CD8-positive, alpha-beta memory T cell (primary cell): ENCODE measurements at regions not wholly inside any gene's neighbourhood (a gene's known extent, or its start where the extent isn't known, plus 50 kb on each side); places are given as distances from the start of the nearest gene placed in this dataset.

Source experiments
- CTCF ChIA-PET: fragments of 350-600 bp; sonication (Branson Sonifier 250); formaldehyde crosslinking; loops from one replicate; lab custom pipeline; 2021; ENCODE audit warnings: antibody characterized with exemption; lab: Charles Lee
- POLR2A ChIA-PET: fragments of 350-600 bp; sonication (Branson Sonifier 250); formaldehyde crosslinking; loops from one replicate; lab custom pipeline; 2021; ENCODE audit warnings: antibody characterized with exemption; lab: Charles Lee
- DNase-seq, 5 donors: peaks; one replicate each; pipeline versions ENCODE4 v3.0.0 to v3.0.0-alpha.2; 2020 to 2022; ENCODE audit warnings: mixed read lengths in 1 of 5
- H3K27ac ChIP-seq: one replicate; pipeline ENCODE4 v1.7.0; 2013; ENCODE audit warnings: low read depth, mild to moderate bottlenecking, low read length, moderate library complexity
- H3K27me3 ChIP-seq: 2 replicates; pipeline ENCODE4 v1.7.0; 2013; ENCODE audit warnings: low read length, mild to moderate bottlenecking; ENCODE audit not compliant: insufficient read depth, poor library complexity, severe bottlenecking
- H3K36me3 ChIP-seq: 2 replicates; pipeline ENCODE4 v1.7.0; 2013; ENCODE audit warnings: mild to moderate bottlenecking, low read length, moderate library complexity; ENCODE audit not compliant: insufficient read depth
- H3K4me1 ChIP-seq: 2 replicates; pipeline ENCODE4 v1.7.0; 2013; ENCODE audit warnings: mild to moderate bottlenecking, low read length, moderate library complexity; ENCODE audit not compliant: insufficient read depth
- H3K4me3 ChIP-seq: 2 replicates; pipeline ENCODE4 v1.7.0; 2013; ENCODE audit warnings: mild to moderate bottlenecking, low read length
- H3K9me3 ChIP-seq: 2 replicates; pipeline ENCODE4 v1.7.0; 2013; ENCODE audit warnings: mild to moderate bottlenecking, low read length
- H3K27ac Mint-ChIP-seq, 8 donors: one replicate each; pipeline ENCODE4 v1.8.0; 2020 to 2021; ENCODE audit warnings: mixed read lengths in 8 of 8, mild to moderate bottlenecking in 6 of 8, inconsistent platforms in 3 of 8, moderate library complexity in 3 of 8
- H3K27me3 Mint-ChIP-seq, 2 donors: one replicate each; pipeline ENCODE4 v1.8.0; 2020 to 2021; ENCODE audit warnings: mixed read lengths in 2 of 2, mild to moderate bottlenecking in 1 of 2, moderate library complexity in 1 of 2
- H3K36me3 Mint-ChIP-seq, 3 donors: one replicate each; pipeline ENCODE4 v1.8.0; 2020 to 2021; ENCODE audit warnings: mixed read lengths in 3 of 3, inconsistent platforms in 1 of 3, mild to moderate bottlenecking in 1 of 3
- H3K4me1 Mint-ChIP-seq, 3 donors: one replicate each; pipeline ENCODE4 v1.8.0; 2020 to 2021; ENCODE audit warnings: mixed read lengths in 3 of 3, inconsistent platforms in 1 of 3, mild to moderate bottlenecking in 1 of 3
- H3K4me3 Mint-ChIP-seq, 7 donors: one replicate each; pipeline ENCODE4 v1.8.0; 2020 to 2021; ENCODE audit warnings: mixed read lengths in 7 of 7, mild to moderate bottlenecking in 6 of 7, moderate library complexity in 4 of 7, inconsistent platforms in 2 of 7
- H3K9me3 Mint-ChIP-seq, 5 donors: one replicate each; pipeline ENCODE4 v1.8.0; 2020 to 2022; ENCODE audit warnings: mixed read lengths in 5 of 5, mild to moderate bottlenecking in 3 of 5, moderate library complexity in 2 of 5, inconsistent platforms in 1 of 5

DNA sequence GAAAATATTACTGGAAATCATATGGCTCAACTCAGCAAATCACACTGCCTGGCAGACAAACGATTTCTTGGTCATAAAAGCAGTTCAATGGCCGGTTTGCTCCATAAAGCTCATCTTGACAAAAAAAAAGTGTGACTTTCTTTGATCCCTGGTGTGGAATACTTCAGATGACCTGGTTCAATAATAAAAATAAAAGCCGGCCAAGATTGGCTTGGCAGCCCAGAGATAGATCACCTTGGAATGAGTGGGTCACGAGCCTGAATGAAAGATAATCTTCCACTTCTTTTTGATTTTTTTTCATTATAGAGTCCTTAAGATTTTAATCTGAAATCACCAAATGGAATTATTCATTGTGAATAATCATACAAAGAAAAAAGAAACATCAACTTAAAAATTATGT, 445.3 kb upstream of the CITED2 start:
- Mint-ChIP-seq H3K9me3 (no peaks in the 10 kb centered on the region), H3K27ac (no peak overlapping the region), H3K36me3 (no peaks in the 10 kb centered on the region), H3K4me1 (no peaks in the 10 kb centered on the region), H3K27me3 (peaks cover 2 to 24% of the 10 kb centered on the region in 2 donors), H3K4me3 (no peak overlapping the region)
- Histone ChIP-seq H3K9me3 (no peaks in the 10 kb centered on the region), H3K36me3 (no peaks in the 10 kb centered on the region), H3K27me3 (no peaks in the 10 kb centered on the region), H3K27ac (no peak overlapping the region), H3K4me3 (no peak overlapping the region), H3K4me1 (no peaks in the 10 kb centered on the region)
- no peak for DNase-seq
- CTCF ChIA-PET, result no interaction called here
- POLR2A ChIA-PET, result no interaction called here

DNA sequence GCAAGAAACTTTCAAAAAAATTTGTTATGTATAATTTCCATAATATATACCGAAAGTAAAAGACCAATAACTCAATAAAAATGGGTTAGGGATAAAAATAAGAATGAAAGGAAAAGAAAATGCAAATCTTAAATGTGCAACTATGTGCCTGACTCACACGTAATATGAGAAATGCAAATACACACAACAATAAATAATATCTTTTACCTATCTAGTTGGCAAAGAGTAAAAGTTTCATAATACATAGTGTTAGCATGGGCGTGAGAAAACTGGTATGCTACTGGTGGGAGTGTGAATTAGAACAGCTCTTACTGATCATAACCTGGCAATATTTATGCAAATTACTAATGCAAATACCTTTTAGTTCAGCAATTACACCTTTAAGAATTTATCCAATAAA, 438.5 kb upstream of the CITED2 start:
- DNase-seq, result no peak
- H3K36me3 ChIP-seq, result no peaks in the 10 kb centered on the region
- H3K9me3 Mint-ChIP-seq, result no peaks in the 10 kb centered on the region
- no peaks in the 10 kb centered on the region for H3K36me3 Mint-ChIP-seq
- peaks cover 2 to 20% of the 10 kb centered on the region in 2 donors for H3K27me3 Mint-ChIP-seq
- H3K27ac Mint-ChIP-seq, result no peak overlapping the region
- H3K4me3 ChIP-seq, result no peak overlapping the region
- no peak overlapping the region for H3K4me3 Mint-ChIP-seq
- no peaks in the 10 kb centered on the region for H3K9me3 ChIP-seq
- H3K4me1 Mint-ChIP-seq, result no peaks in the 10 kb centered on the region
- H3K4me1 ChIP-seq, result no peaks in the 10 kb centered on the region
- ChIA-PET CTCF (no interaction called here), POLR2A (no interaction called here)
- H3K27ac ChIP-seq, result no peak overlapping the region
- H3K27me3 ChIP-seq, result no peaks in the 10 kb centered on the region

DNA sequence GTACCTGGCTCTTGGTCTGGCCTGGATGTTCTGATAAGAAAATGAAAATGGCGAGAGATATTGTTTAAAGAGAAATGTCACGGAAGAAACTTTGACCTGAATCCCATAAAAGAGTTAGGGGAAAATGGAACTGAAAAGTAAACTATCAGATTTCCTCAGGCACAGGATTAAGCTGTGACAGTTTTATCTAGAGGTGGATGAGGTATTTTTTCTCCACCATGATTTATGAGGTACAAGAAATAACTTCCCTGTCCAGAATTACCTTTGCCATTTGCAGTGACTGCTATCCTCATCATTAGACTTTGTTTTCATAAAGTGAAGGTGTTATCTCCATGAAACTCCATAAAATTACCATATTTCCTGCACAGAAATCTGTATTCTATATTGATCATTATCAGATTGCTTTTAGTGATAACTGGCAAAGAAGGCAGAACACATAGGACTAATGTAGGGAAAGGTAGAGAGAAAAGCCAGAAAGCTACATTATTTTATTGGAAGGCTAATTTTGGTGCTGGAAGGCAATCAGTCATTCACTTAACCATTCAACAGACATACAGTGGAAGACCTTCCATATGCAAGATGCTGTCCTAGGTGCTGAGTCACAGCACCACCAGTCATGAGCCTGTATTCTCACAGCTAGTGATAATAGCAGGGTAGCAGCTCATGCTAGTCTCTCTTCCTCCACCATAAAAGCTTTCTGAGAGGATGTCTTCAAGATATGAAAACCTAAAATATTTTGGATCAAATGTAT, 427.3 kb upstream of the CITED2 start:
- POLR2A ChIA-PET, result interaction anchor here (0.6 kb wide), 1 partner anchor 510 kb away, joined by 3 read pairs; the partner anchor contains the start of gene TXLNB
- peaks cover 0 to 5% (median 1%) of the 10 kb centered on the region in 3 donors for H3K36me3 Mint-ChIP-seq
- CTCF ChIA-PET, result no interaction called here

DNA sequence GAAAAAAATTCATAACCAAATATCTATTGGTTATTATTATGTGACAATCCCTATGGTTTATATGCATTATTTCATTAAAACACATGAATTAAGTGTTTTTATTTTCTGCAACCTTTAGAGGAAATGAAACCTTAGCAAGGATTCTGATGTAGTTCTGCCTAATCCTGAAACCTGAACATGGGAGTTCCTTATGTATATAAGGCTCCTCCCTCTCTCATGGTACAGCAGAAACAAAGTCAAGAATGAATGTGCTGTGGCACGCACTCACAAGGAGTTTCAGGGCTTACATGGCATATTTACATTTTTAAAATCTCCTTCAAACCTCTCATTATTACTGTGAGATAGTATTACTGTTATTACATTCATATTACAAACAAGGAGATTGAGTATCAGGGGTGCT, 426.4 kb upstream of the CITED2 start:
- DNase-seq, result no peak
- ChIA-PET CTCF (no interaction called here), POLR2A (no interaction called here)
- Histone ChIP-seq H3K4me3 (no peak overlapping the region), H3K36me3 (no peaks in the 10 kb centered on the region), H3K9me3 (no peaks in the 10 kb centered on the region), H3K27me3 (no peaks in the 10 kb centered on the region), H3K4me1 (no peaks in the 10 kb centered on the region), H3K27ac (no peak overlapping the region)
- Mint-ChIP-seq H3K27ac (no peak overlapping the region), H3K27me3 (peaks cover 0 to 18% of the 10 kb centered on the region in 2 donors), H3K36me3 (peaks cover 0 to 1% (median 0%) of the 10 kb centered on the region in 3 donors), H3K4me1 (no peaks in the 10 kb centered on the region), H3K4me3 (no peak overlapping the region), H3K9me3 (no peaks in the 10 kb centered on the region)

More for the DNA sequence above, 427.3 kb upstream of the CITED2 start:
- Histone ChIP-seq H3K4me1 (no peaks in the 10 kb centered on the region), H3K27ac (no peak overlapping the region), H3K4me3 (no peak overlapping the region), H3K36me3 (no peaks in the 10 kb centered on the region), H3K9me3 (no peaks in the 10 kb centered on the region), H3K27me3 (no peaks in the 10 kb centered on the region)
- H3K27ac Mint-ChIP-seq, result no peak overlapping the region
- DNase-seq, result no peak
- no peaks in the 10 kb centered on the region for H3K4me1 Mint-ChIP-seq
- peaks cover 1 to 15% of the 10 kb centered on the region in 2 donors for H3K27me3 Mint-ChIP-seq
- no peak overlapping the region for H3K4me3 Mint-ChIP-seq
- H3K9me3 Mint-ChIP-seq, result no peaks in the 10 kb centered on the region

DNA sequence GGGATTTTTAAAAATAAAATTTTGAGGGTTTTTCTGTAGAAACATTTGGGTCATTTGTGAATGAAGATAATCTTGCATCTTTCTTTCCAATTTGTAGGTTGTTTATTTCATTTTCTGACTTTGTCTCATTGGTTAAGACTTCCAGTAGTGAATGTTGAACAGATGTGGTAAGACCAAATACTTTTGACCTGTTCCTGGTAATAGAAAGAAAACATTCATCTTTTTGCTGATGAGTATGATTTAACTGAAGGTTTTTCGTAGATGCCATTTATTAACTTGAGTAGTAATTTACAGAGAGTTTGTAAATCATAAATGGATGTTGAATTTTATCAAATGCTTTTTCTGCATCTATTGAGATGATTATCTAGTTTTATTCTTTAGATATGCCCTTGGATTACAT, 416.1 kb upstream of the CITED2 start:
- no peak overlapping the region for H3K27ac ChIP-seq
- H3K9me3 ChIP-seq, result no peaks in the 10 kb centered on the region
- H3K27me3 Mint-ChIP-seq, result peaks cover 0 to 7% of the 10 kb centered on the region in 2 donors
- no peak overlapping the region for H3K27ac Mint-ChIP-seq
- H3K4me1 ChIP-seq, result no peaks in the 10 kb centered on the region
- H3K36me3 Mint-ChIP-seq, result peaks cover 0 to 6% (median 0%) of the 10 kb centered on the region in 3 donors
- no peaks in the 10 kb centered on the region for H3K4me1 Mint-ChIP-seq
- no peaks in the 10 kb centered on the region for H3K36me3 ChIP-seq
- H3K4me3 ChIP-seq, result no peak overlapping the region
- POLR2A ChIA-PET, result no interaction called here
- no peak overlapping the region for H3K4me3 Mint-ChIP-seq
- H3K27me3 ChIP-seq, result no peaks in the 10 kb centered on the region
- CTCF ChIA-PET, result no interaction called here
- no peak for DNase-seq
- H3K9me3 Mint-ChIP-seq, result peaks cover 0 to 16% (median 3%) of the 10 kb centered on the region in 5 donors

DNA sequence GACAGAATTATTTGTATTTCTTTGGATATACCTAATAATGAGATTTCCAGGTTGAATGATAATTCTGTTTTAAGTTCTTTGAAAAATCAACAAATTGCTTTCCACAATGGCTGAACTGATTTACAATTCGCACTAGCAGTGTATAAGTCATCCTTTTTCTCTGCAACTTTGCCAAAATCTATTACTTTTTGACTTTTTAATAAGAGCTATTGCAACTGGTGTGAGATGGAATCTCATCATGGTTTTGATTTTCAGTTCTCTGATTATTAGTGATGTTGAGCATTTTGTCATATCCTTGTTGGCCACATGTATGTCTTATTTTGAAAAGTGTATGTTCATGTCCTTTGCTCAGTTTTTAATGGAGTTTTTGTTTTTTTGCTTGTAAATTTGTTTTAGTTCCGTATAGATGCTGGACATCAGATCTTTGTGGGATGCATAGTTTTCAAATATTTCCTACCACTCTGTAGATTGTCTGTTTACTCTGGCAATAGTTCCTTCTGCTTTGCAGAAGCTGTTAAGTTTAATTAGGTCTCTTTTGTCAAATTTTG, 409.8 kb upstream of the CITED2 start:
- no peak overlapping the region for H3K27ac ChIP-seq
- no peaks in the 10 kb centered on the region for H3K36me3 ChIP-seq
- Mint-ChIP-seq H3K4me1 (no peaks in the 10 kb centered on the region), H3K4me3 (no peak overlapping the region), H3K27me3 (peaks cover 0 to 7% of the 10 kb centered on the region in 2 donors), H3K9me3 (peaks cover 0 to 26% (median 0%) of the 10 kb centered on the region in 5 donors), H3K27ac (no peak overlapping the region), H3K36me3 (peaks cover 0 to 10% (median 0%) of the 10 kb centered on the region in 3 donors)
- no peaks in the 10 kb centered on the region for H3K4me1 ChIP-seq
- H3K9me3 ChIP-seq, result no peaks in the 10 kb centered on the region
- no peak for DNase-seq
- no peak overlapping the region for H3K4me3 ChIP-seq
- POLR2A ChIA-PET, result no interaction called here
- CTCF ChIA-PET, result no interaction called here
- no peaks in the 10 kb centered on the region for H3K27me3 ChIP-seq

DNA sequence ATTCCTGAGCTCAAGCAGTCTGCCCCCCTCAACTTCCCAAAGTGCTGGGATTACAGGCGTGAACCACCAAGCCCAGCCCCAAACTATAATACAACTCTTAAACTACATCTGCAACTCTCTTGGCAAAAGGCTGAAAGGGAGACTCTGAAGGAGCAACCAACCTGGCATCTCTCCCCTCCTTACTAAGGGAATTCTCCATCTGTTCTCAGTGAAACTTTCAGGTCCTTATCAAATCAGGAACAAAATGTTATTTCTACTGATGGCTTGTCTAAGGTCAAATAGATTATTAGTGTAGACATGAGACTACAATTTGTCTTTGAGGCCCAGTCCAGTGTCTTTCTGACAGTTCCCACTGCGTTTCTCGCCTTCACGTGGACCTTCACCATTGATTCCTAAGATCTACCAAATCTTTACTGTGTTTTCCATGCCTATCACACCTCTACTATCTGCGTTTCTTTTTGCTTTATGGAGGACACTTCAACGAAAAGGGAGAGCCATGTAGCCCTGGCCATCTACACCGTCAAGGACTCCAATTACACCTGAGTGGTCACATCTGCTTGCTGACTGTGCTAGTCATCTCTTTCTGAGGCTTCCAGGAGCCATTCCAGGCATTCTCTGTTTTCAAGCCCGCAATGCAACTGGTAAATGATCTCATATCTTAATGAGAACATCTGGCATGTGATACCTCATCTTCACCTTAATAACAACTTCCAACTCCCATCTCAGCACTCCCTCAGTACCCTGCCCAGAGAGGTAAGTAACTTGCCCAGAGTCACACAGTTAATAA, 405.7 kb upstream of the CITED2 start:
- peaks cover 0 to 9% (median 0%) of the 10 kb centered on the region in 5 donors for H3K9me3 Mint-ChIP-seq
- no peak for DNase-seq
- POLR2A ChIA-PET, result no interaction called here
- peak overlapping the region in 1 of 8 donors; percentile 10 for H3K27ac Mint-ChIP-seq
- peaks cover 0 to 4% (median 0%) of the 10 kb centered on the region in 3 donors for H3K36me3 Mint-ChIP-seq
- no peak overlapping the region for H3K27ac ChIP-seq
- no peaks in the 10 kb centered on the region for H3K36me3 ChIP-seq
- H3K27me3 ChIP-seq, result no peaks in the 10 kb centered on the region
- no peak overlapping the region for H3K4me3 Mint-ChIP-seq
- H3K27me3 Mint-ChIP-seq, result peaks cover 3 to 4% of the 10 kb centered on the region in 2 donors
- no peaks in the 10 kb centered on the region for H3K4me1 ChIP-seq
- H3K4me1 Mint-ChIP-seq, result no peaks in the 10 kb centered on the region
- CTCF ChIA-PET, result no interaction called here
- H3K4me3 ChIP-seq, result no peak overlapping the region
- H3K9me3 ChIP-seq, result no peaks in the 10 kb centered on the region

DNA sequence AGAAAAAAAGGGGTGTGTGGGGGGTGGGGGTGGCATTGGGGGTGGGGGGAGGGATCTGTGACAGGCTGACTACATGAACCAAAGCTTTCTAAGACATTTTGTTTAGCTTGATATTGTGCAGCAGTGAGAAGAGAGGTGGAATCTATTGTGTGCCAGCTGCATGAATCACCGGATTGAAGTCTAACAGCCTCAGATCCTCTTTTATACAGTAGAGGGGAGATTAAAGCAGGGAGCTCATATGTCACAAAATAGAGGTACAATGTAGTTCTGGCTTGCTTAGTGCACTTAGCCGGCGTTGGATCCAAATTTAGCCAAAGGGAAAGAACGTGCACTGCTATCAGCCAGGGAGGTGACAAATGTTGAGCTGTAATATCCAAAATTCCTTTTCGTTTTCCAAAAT, 404.2 kb upstream of the CITED2 start:
- CTCF ChIA-PET, result no interaction called here

More for the DNA sequence above, 404.2 kb upstream of the CITED2 start:
- Histone ChIP-seq H3K4me3 (no peak overlapping the region), H3K9me3 (no peaks in the 10 kb centered on the region), H3K4me1 (no peaks in the 10 kb centered on the region), H3K36me3 (no peaks in the 10 kb centered on the region), H3K27ac (no peak overlapping the region), H3K27me3 (no peaks in the 10 kb centered on the region)
- no peaks in the 10 kb centered on the region for H3K4me1 Mint-ChIP-seq
- H3K27ac Mint-ChIP-seq, result no peak overlapping the region
- no peaks in the 10 kb centered on the region for H3K36me3 Mint-ChIP-seq
- DNase-seq, result no peak
- no peak overlapping the region for H3K4me3 Mint-ChIP-seq
- POLR2A ChIA-PET, result no interaction called here
- H3K9me3 Mint-ChIP-seq, result no peaks in the 10 kb centered on the region
- peaks cover 6% of the 10 kb centered on the region in 2 donors for H3K27me3 Mint-ChIP-seq
